D341Med (cell line): ENCODE measurements at regions not wholly inside any gene's neighbourhood (a gene's known extent, or its start where the extent isn't known, plus 50 kb on each side); places are given as distances from the start of the nearest gene placed in this dataset.
"Not testable (repeated sequence)": the region's sequence is repeated elsewhere in the genome, so short reads cannot be mapped to it uniquely, and the experiment has no call there.

Experiments used
- DNase-seq: peaks from one replicate; pipeline ENCODE4 v3.0.0; 2012; ENCODE audit warnings: low spot score

- DNase-seq: no peak
These were observed 366.5 kb upstream of the SEMA3C start for GRCh38 chr7:81285142-81285871.

- DNase-seq: no peak
These were observed 365.7 kb upstream of the SEMA3C start for GRCh38 chr7:81284576-81284975.

GRCh38 chr7:81280531-81280930 is 361.7 kb upstream of the SEMA3C start:
- no peak for DNase-seq

DNA sequence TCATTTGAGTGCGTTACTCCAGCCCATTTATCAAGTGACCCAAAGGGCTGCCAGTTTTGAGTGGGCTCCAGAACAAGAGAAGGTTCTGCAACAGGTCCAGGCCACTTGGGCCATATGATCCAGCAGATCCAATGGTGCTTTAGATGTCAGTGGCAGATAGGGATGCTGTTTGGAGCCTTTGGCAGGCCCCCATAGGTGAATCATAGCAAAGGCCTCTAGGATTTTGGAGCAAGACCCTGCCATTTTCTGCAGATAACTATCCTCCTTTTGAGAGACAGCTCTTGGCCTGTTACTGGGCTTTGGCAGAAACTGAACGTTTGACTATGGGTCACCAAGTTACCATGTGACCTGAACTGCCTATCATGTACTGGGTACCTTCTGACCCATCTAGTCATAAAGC is 358.8 kb upstream of the SEMA3C start:
- DNase-seq: no peak

GRCh38 chr7:81273601-81274397 is 354.9 kb upstream of the SEMA3C start:
- no peak for DNase-seq

- DNase-seq: no peak
These were observed 353.3 kb upstream of the SEMA3C start for GRCh38 chr7:81272176-81272575.

- DNase-seq: no peak
These were observed 349.7 kb upstream of the SEMA3C start for GRCh38 chr7:81268551-81268950.

DNA sequence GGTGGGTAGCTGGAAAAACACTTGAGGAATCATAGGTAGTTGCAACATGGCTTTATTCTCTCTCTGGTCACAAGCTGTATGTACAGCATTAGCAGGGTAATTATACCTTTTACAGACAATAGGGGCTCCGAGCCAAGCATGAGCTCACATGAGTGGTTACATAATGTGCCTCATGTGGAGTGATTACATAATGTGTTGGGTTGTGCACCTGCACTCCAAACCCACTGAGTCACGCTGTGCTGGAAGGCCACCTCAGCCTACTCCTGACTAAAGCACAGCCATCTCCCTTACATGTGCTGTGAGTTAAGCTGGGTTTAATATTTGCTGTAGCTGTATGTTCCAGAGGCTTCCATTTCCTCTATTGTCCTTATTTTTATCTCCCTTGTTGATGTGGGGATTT is 348.7 kb upstream of the SEMA3C start:
- DNase-seq: no peak

- DNase-seq: no peak
These were observed 345.3 kb upstream of the SEMA3C start for GRCh38 chr7:81264116-81264515.

DNA sequence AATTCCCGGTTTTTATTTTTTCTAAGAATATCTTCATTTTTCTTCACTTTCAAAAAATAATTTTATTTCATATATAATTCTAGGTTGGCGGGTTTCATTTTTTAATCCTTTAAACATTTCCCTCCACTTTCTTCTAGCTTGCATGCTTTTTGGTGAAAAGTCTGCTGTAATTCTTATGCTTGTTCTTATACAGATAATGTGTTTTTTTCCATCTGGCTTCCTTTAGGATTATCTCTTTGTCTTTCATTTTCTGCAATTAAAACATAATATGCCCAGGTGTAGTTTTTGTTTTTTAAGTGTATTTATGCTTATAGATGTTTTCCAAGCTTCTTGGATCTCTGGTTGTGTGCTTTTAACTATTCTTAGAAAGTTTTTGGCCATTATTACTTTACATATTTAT is 341.3 kb upstream of the SEMA3C start:
- no peak for DNase-seq

- DNase-seq: no peak
These were observed 338.1 kb upstream of the SEMA3C start for GRCh38 chr7:81256991-81257390.

GRCh38 chr7:81248420-81248819 is 329.6 kb upstream of the SEMA3C start:
- DNase-seq: no peak

DNA sequence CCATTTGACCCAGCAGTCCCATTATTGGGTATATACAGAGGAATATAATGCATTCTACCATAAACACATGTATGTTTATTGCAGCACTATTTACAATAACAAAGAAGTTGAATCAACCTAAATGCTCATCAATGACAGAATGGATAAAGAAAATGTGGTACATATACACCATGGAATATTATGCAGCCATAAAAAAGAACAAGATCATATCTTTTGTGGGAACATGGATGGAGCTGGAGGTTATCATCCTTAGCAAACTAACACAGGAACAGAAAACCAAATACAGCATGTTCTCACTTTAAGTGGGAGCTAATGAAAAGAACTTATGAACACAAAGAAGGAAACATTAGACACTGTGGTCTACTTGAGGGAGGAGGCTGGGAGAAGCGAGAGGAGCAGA is 328.5 kb upstream of the SEMA3C start:
- DNase-seq: not testable (repeated sequence)

- DNase-seq: no peak
These were observed 326.5 kb upstream of the SEMA3C start for GRCh38 chr7:81245353-81245752.

DNA sequence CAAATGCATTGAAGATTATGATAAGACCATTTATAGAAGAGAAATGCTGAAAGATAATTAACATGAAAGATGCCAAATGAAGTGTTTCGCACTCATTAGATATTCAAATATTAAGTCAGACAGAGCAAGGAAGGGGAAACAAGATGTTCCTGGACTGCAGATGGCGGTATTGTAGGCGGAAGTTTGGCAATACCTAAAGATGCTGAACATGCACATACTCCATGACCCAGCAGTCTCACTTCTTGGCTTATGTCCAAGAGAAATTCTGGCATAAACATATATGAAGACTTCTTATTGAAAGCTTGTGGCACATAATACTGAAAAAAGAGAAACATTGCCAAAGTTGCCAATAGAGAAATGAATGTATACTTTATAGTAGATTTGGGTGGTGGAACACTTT is 325.4 kb upstream of the SEMA3C start:
- DNase-seq: no peak

DNA sequence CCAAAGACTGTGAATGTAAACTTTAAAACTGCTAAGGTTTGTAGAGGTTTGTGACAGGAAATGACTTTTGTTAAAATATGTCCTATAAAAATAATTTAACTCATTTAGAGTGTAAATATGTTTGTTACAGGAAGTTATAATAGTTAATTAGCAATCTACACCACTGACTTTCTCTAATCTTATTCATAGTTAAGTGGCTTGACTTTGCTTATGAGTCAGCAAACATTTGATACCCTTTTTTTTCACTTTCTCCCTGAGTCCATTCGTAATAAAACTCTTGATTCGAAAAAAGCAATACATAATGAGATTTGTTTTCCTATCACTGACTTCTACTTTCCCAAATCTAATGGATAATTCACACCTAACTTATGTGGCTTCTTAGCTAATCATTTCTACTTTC is 317.7 kb upstream of the SEMA3C start:
- DNase-seq: no peak

- no peak for DNase-seq
These were observed 317.1 kb upstream of the SEMA3C start for GRCh38 chr7:81235997-81236396.

- DNase-seq: no peak
These were observed 316.0 kb upstream of the SEMA3C start for GRCh38 chr7:81234896-81235295.

DNA sequence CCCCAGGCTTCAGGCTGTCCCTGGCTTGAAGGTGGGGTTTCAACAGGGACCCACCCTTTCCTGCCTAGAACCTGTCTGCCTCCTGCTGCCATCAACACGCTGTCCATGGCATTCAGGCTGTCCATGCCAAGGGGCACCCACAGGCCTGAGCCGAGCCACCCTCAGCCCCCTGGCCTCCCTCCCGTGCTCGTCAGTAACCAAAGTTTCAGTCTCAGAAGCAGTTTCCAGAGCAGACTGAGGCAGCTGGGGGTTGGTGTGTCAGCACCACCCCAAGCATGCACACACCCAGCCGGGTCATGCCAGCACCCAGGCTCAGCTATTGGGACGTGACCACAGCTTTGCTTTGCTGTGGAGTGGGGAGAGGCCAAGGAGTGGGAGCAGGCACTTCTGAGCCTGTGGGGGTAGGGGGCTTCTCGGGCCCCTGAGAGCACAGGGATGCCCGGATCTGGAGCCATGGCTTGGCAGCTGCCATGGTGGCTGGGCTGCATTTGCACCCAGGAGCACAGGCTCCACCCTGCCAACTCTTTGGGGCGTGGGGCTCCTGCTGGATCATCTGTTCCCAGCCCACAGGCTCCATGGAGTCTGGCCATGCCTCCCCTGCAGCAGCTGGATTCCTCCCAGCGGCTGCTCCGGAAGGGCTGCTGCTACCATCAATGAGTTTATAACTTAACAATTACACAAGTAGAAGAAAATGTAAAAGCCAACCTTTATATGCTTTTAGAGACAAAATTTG is 314.5 kb upstream of the SEMA3C start:
- DNase-seq: no peak

DNA sequence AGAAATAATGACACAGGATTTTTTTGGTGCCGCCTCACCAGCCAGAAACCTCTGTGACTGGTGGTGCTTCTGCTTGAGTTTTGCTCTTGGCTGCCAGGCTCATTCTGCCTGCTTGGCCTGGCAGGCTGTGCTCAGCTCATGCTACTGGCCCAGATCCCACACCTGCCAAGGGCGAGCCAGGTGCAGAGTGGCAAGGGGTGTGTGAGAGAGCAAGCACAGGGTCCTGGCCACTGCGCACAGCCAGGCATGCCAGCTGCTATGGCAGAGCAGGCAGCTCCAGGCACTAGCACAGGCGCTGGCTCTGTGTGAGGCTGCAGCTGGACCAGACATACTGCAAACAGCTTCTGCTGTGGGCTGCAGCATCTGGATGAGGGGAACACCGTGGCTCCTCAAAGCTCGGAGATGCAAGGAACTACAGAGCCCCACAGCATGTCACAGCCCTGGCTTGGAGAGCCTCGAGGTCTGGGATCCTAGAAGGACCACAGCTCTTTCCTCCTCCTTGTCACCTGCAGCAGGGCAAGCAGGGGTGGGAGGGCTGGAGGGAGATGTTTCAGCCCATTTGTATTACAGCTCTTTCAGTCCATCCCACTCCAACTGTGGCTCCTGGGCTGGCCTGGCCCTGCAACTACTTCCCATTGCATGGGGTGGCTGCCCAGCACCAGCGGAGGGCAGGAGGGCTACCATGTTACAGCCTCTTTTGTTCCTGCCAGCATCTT is 313.4 kb upstream of the SEMA3C start:
- DNase-seq: no peak

DNA sequence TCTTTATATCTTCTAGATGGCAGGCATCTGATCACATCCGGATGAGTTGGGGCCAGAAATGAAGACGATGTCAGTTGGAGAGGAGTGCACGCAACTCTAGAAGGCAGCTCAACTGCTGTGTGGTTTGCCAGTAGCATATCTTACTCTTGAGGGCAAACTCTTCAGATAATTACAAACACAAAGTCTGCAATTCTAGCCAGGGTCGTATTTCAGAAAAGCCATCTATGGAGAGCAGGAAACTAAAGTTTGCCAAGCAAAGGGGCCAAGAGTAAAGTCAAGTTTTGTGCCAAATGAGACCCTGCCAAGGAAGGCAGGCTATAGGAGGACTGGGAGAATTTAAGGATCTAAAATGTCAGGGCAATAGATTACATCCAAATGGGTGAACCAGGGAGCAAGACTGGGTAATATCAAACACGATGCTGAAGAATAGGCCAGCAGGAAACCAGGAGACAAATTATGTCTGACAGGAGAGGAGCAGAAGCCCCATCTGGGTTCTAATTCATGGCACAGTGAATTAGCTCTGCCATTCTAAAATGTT is 312.5 kb upstream of the SEMA3C start:
- DNase-seq: no peak

- DNase-seq: no peak
These were observed 307.4 kb upstream of the SEMA3C start for GRCh38 chr7:81226234-81226633.
